ENCODE measurements at regions not wholly inside any gene's neighbourhood (a gene's known extent, or its start where the extent isn't known, plus 50 kb on each side); places are given as distances from the start of the nearest gene placed in this dataset.

DNA sequence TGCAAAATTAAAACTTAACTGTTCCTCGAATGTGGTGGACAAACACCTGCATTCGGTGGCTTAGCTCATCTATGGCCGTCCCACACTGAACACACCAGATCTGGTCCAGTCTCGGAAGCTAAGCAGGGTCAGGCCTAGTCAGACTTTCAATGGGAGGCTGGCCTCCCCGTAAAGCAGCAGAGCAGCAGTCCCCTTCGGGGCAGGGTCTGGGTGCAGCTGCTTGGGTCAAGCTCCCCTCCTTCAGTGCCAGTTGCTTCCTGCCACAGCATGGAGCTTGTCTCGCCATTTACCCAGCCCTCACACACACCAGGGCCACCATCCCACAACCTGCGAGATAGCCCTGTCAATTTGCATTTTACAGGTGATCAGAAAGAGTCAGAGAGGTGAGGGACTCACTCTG lies 93.2 kb downstream of the TUBA3C start:
- no peak for DNase-seq
- Histone ChIP-seq H3K27me3 (replicated peaks; ENCODE audit: insufficient read depth, low read length) (no peaks in the 10 kb centered on the region), H3K9me3 (replicated peaks; ENCODE audit: insufficient read depth, low read length) (no peaks in the 10 kb centered on the region), H3F3A (ENCODE audit: insufficient read depth, low read length) (no peaks in the 10 kb centered on the region), H3K79me2 (ENCODE audit: low read length) (no peaks in the 10 kb centered on the region), H3K9me2 (replicated peaks; ENCODE audit: insufficient read depth, low read length) (no peaks in the 10 kb centered on the region), H2AFZ (ENCODE audit: low read length) (no peak overlapping the region), H3K36me3 (replicated peaks; ENCODE audit: insufficient read depth, low read length) (no peaks in the 10 kb centered on the region), H3K9ac (ENCODE audit: low read length) (no peak overlapping the region), H3K4me3 (ENCODE audit: low read length) (no peak overlapping the region), H3K4me1 (ENCODE audit: low read length) (no peaks in the 10 kb centered on the region), H3K4me2 (ENCODE audit: low read depth, low read length) (no peak overlapping the region), H4K20me1 (ENCODE audit: insufficient read depth, low read length) (no peaks in the 10 kb centered on the region), H3K27ac (ENCODE audit: low read length) (no peak overlapping the region)
- TF ChIP-seq EZH2 (optimal IDR thresholded peaks at IDR 0.05; ENCODE audit: low read depth, low read length): no peak
- no peak for TF ChIP-seq EZH2phosphoT487 (IDR thresholded peaks at IDR 0.05; ENCODE audit: low read length)
- TF ChIP-seq, protein P1, sequence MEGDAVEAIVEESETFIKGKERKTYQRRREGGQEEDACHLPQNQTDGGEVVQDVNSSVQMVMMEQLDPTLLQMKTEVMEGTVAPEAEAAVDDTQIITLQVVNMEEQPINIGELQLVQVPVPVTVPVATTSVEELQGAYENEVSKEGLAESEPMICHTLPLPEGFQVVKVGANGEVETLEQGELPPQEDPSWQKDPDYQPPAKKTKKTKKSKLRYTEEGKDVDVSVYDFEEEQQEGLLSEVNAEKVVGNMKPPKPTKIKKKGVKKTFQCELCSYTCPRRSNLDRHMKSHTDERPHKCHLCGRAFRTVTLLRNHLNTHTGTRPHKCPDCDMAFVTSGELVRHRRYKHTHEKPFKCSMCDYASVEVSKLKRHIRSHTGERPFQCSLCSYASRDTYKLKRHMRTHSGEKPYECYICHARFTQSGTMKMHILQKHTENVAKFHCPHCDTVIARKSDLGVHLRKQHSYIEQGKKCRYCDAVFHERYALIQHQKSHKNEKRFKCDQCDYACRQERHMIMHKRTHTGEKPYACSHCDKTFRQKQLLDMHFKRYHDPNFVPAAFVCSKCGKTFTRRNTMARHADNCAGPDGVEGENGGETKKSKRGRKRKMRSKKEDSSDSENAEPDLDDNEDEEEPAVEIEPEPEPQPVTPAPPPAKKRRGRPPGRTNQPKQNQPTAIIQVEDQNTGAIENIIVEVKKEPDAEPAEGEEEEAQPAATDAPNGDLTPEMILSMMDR (IDR thresholded peaks at IDR 0.05; ENCODE audit: low read length): no peak

DNA sequence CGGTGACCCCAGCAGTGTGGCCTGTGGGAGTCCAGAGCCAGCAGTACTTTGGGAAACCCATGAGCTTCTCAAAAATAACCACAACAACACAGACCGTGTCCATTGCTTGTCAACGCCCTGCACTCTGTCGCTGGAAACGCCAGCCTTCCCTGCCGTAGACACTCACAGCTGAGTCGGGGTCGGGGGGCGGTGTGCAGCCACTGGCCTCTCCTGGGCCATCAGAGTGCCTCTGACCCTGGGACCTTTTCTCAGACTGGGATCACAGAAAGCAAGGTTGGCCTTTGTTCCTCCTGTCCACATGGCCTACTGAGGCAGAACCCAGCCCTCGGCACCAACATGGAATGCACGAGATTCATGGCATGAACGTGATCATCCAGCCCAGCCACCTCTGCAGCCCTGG lies 95.7 kb downstream of the TUBA3C start:
- Histone ChIP-seq H3K36me3 (replicated peaks; ENCODE audit: insufficient read depth, low read length) (no peaks in the 10 kb centered on the region), H3K9me2 (replicated peaks; ENCODE audit: insufficient read depth, low read length) (no peaks in the 10 kb centered on the region), H3K4me2 (ENCODE audit: low read depth, low read length) (no peak overlapping the region), H3K79me2 (ENCODE audit: low read length) (no peaks in the 10 kb centered on the region), H3K27ac (ENCODE audit: low read length) (no peak overlapping the region), H3K27me3 (replicated peaks; ENCODE audit: insufficient read depth, low read length) (no peaks in the 10 kb centered on the region), H2AFZ (ENCODE audit: low read length) (no peak overlapping the region), H3K9ac (ENCODE audit: low read length) (no peak overlapping the region), H4K20me1 (ENCODE audit: insufficient read depth, low read length) (no peaks in the 10 kb centered on the region), H3F3A (ENCODE audit: insufficient read depth, low read length) (no peaks in the 10 kb centered on the region), H3K9me3 (replicated peaks; ENCODE audit: insufficient read depth, low read length) (no peaks in the 10 kb centered on the region), H3K4me3 (ENCODE audit: low read length) (no peak overlapping the region), H3K4me1 (ENCODE audit: low read length) (no peaks in the 10 kb centered on the region)
- TF ChIP-seq EZH2 (optimal IDR thresholded peaks at IDR 0.05; ENCODE audit: low read depth, low read length): no peak
- DNase-seq: no peak

DNA sequence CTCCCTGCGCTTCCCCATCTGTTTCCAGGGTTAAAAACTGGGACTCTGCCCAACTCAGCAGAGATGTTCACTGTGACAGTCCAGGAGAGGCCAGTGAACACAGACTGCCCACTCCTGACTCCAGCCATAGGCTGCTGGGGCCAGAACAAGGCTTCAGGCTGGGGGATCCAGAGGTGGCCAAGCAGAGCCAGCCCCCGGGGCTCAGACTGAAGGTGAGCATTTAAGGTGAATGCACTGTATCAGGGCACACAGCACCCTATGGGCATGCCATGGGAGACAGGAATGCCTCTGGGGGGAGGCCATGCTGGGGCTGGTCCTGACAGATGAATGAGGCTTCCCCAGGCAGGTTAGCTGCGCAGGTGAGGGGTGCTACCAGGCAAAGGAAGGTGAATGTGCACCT lies 96.4 kb downstream of the TUBA3C start:
- H3K9me2 ChIP-seq (replicated peaks; ENCODE audit: insufficient read depth, low read length): no peaks in the 10 kb centered on the region
- H3K4me1 ChIP-seq (ENCODE audit: low read length): no peaks in the 10 kb centered on the region
- no peak overlapping the region for H3K9ac ChIP-seq (ENCODE audit: low read length)
- no peaks in the 10 kb centered on the region for H3K36me3 ChIP-seq (replicated peaks; ENCODE audit: insufficient read depth, low read length)
- H3K27me3 ChIP-seq (replicated peaks; ENCODE audit: insufficient read depth, low read length): no peaks in the 10 kb centered on the region
- no peak for DNase-seq
- no peak overlapping the region for H3K4me2 ChIP-seq (ENCODE audit: low read depth, low read length)
- H4K20me1 ChIP-seq (ENCODE audit: insufficient read depth, low read length): no peaks in the 10 kb centered on the region
- H3F3A ChIP-seq (ENCODE audit: insufficient read depth, low read length): no peaks in the 10 kb centered on the region
- no peak overlapping the region for H2AFZ ChIP-seq (ENCODE audit: low read length)
- no peak overlapping the region for H3K4me3 ChIP-seq (ENCODE audit: low read length)
- TF ChIP-seq, protein P1 (IDR thresholded peaks at IDR 0.05; ENCODE audit: low read length): no peak
- no peak for TF ChIP-seq EZH2phosphoT487 (IDR thresholded peaks at IDR 0.05; ENCODE audit: low read length)
- TF ChIP-seq EZH2 (optimal IDR thresholded peaks at IDR 0.05; ENCODE audit: low read depth, low read length): no peak
- no peaks in the 10 kb centered on the region for H3K9me3 ChIP-seq (replicated peaks; ENCODE audit: insufficient read depth, low read length)
- H3K79me2 ChIP-seq (ENCODE audit: low read length): no peaks in the 10 kb centered on the region
- no peak overlapping the region for H3K27ac ChIP-seq (ENCODE audit: low read length)

DNA sequence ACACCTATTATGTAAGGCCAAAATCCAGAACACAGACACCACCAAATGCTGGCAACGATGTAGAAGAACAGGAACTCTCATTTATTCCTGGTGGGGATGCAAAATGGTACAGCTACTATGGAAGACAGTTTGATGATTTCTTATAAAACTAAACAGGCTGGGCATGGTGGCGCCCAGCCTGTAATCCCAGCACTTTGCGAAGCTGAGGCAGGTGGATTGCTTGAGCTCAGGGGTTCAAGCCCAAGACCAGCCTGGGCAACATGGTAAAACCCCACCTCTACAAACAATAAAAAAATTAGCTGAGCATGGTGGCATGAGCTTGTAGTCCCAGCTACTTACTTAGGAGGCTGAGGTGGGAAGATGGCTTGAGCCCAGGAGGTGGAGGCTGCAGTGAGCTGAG lies 98.3 kb downstream of the TUBA3C start:
- no peaks in the 10 kb centered on the region for H3K9me3 ChIP-seq (replicated peaks; ENCODE audit: insufficient read depth, low read length)
- TF ChIP-seq, protein P1 (IDR thresholded peaks at IDR 0.05; ENCODE audit: low read length): no peak
- TF ChIP-seq EZH2 (optimal IDR thresholded peaks at IDR 0.05; ENCODE audit: low read depth, low read length) (no peak), EZH2phosphoT487 (IDR thresholded peaks at IDR 0.05; ENCODE audit: low read length) (no peak)

More for the DNA sequence above, 98.3 kb downstream of the TUBA3C start:
- no peaks in the 10 kb centered on the region for H3K9me2 ChIP-seq (replicated peaks; ENCODE audit: insufficient read depth, low read length)
- H3K79me2 ChIP-seq (ENCODE audit: low read length): no peaks in the 10 kb centered on the region
- H3K27me3 ChIP-seq (replicated peaks; ENCODE audit: insufficient read depth, low read length): no peaks in the 10 kb centered on the region
- no peaks in the 10 kb centered on the region for H3F3A ChIP-seq (ENCODE audit: insufficient read depth, low read length)
- H3K9ac ChIP-seq (ENCODE audit: low read length): no peak overlapping the region
- H3K36me3 ChIP-seq (replicated peaks; ENCODE audit: insufficient read depth, low read length): no peaks in the 10 kb centered on the region
- no peaks in the 10 kb centered on the region for H4K20me1 ChIP-seq (ENCODE audit: insufficient read depth, low read length)
- H3K4me2 ChIP-seq (ENCODE audit: low read depth, low read length): no peak overlapping the region
- H2AFZ ChIP-seq (ENCODE audit: low read length): no peak overlapping the region
- DNase-seq: no peak
- H3K4me3 ChIP-seq (ENCODE audit: low read length): no peak overlapping the region
- no peaks in the 10 kb centered on the region for H3K4me1 ChIP-seq (ENCODE audit: low read length)
- H3K27ac ChIP-seq (ENCODE audit: low read length): no peak overlapping the region

Measured in MM.1S (cell line).